ENCODE measurements at regions not wholly inside any gene's neighbourhood (a gene's known extent, or its start where the extent isn't known, plus 50 kb on each side); places are given as distances from the start of the nearest gene placed in this dataset.

GRCh38 chr2:224210286-224211180, 171.4 kb upstream of the SERPINE2 start:
- no peak for DNase-seq
- Mint-ChIP-seq H3K4me1 (ENCODE audit: low read depth) (no peaks in the 10 kb centered on the region), H3K4me3 (no peak overlapping the region), H3K9me3 (no peaks in the 10 kb centered on the region), H3K36me3 (ENCODE audit: low read depth) (no peaks in the 10 kb centered on the region), H3K27ac (no peak overlapping the region), H3K27me3 (peaks cover 23% of the 10 kb centered on the region)

- Mint-ChIP-seq H3K36me3 (ENCODE audit: low read depth) (no peaks in the 10 kb centered on the region), H3K4me3 (no peak overlapping the region), H3K27ac (no peak overlapping the region), H3K9me3 (no peaks in the 10 kb centered on the region), H3K27me3 (peaks cover 28% of the 10 kb centered on the region), H3K4me1 (ENCODE audit: low read depth) (no peaks in the 10 kb centered on the region)
- DNase-seq: no peak
Observed at GRCh38 chr2:224209555-224210285, 170.6 kb upstream of the SERPINE2 start.

GRCh38 chr2:224208443-224208842, 169.4 kb upstream of the SERPINE2 start:
- Mint-ChIP-seq H3K4me1 (ENCODE audit: low read depth) (no peaks in the 10 kb centered on the region), H3K4me3 (no peak overlapping the region), H3K27ac (no peak overlapping the region), H3K9me3 (no peaks in the 10 kb centered on the region), H3K27me3 (peaks cover 26% of the 10 kb centered on the region), H3K36me3 (ENCODE audit: low read depth) (no peaks in the 10 kb centered on the region)
- DNase-seq: no peak

GRCh38 chr2:224208007-224208406, 168.9 kb upstream of the SERPINE2 start:
- Mint-ChIP-seq H3K4me3 (no peak overlapping the region), H3K4me1 (ENCODE audit: low read depth) (no peaks in the 10 kb centered on the region), H3K27me3 (peaks cover 29% of the 10 kb centered on the region), H3K36me3 (ENCODE audit: low read depth) (no peaks in the 10 kb centered on the region), H3K9me3 (no peaks in the 10 kb centered on the region), H3K27ac (no peak overlapping the region)
- DNase-seq: no peak

- Mint-ChIP-seq H3K9me3 (no peaks in the 10 kb centered on the region), H3K27me3 (peaks cover 33% of the 10 kb centered on the region), H3K36me3 (ENCODE audit: low read depth) (no peaks in the 10 kb centered on the region), H3K4me1 (ENCODE audit: low read depth) (no peaks in the 10 kb centered on the region), H3K4me3 (no peak overlapping the region), H3K27ac (no peak overlapping the region)
- DNase-seq: no peak
Observed at GRCh38 chr2:224206816-224207215, 167.7 kb upstream of the SERPINE2 start.

- Mint-ChIP-seq H3K9me3 (no peaks in the 10 kb centered on the region), H3K27ac (no peak overlapping the region), H3K4me1 (ENCODE audit: low read depth) (no peaks in the 10 kb centered on the region), H3K4me3 (no peak overlapping the region), H3K36me3 (ENCODE audit: low read depth) (no peaks in the 10 kb centered on the region), H3K27me3 (peaks cover 34% of the 10 kb centered on the region)
- no peak for DNase-seq
Observed at GRCh38 chr2:224202281-224202865, 163.3 kb upstream of the SERPINE2 start.

- no peaks in the 10 kb centered on the region for H3K9me3 Mint-ChIP-seq
- H3K4me3 Mint-ChIP-seq: no peak overlapping the region
- H3K4me1 Mint-ChIP-seq (ENCODE audit: low read depth): no peaks in the 10 kb centered on the region
- H3K36me3 Mint-ChIP-seq (ENCODE audit: low read depth): no peaks in the 10 kb centered on the region
- H3K27ac Mint-ChIP-seq: no peak overlapping the region
- peaks cover 19% of the 10 kb centered on the region for H3K27me3 Mint-ChIP-seq
- DNase-seq: no peak
Observed at GRCh38 chr2:224198436-224198835, 159.3 kb upstream of the SERPINE2 start.

- peaks cover 4% of the 10 kb centered on the region for H3K9me3 Mint-ChIP-seq
- no peaks in the 10 kb centered on the region for H3K4me1 Mint-ChIP-seq (ENCODE audit: low read depth)
- H3K4me3 Mint-ChIP-seq: no peak overlapping the region
- DNase-seq: no peak
- peaks cover 11% of the 10 kb centered on the region for H3K27me3 Mint-ChIP-seq
- no peaks in the 10 kb centered on the region for H3K36me3 Mint-ChIP-seq (ENCODE audit: low read depth)
- no peak overlapping the region for H3K27ac Mint-ChIP-seq
Observed at GRCh38 chr2:224196810-224197209, 157.7 kb upstream of the SERPINE2 start.

- H3K4me3 Mint-ChIP-seq: no peak overlapping the region
- H3K27ac Mint-ChIP-seq: no peak overlapping the region
- no peaks in the 10 kb centered on the region for H3K36me3 Mint-ChIP-seq (ENCODE audit: low read depth)
- peaks cover 10% of the 10 kb centered on the region for H3K27me3 Mint-ChIP-seq
- no peaks in the 10 kb centered on the region for H3K4me1 Mint-ChIP-seq (ENCODE audit: low read depth)
- no peak for DNase-seq
- peaks cover 4% of the 10 kb centered on the region for H3K9me3 Mint-ChIP-seq
Observed at GRCh38 chr2:224195925-224196571, 157.0 kb upstream of the SERPINE2 start.

GRCh38 chr2:224194161-224194560, 155.1 kb upstream of the SERPINE2 start:
- Mint-ChIP-seq H3K4me3 (no peak overlapping the region), H3K27me3 (peaks cover 10% of the 10 kb centered on the region)

GRCh38 chr2:224191465-224191864, 152.4 kb upstream of the SERPINE2 start:
- H3K36me3 Mint-ChIP-seq (ENCODE audit: low read depth): no peaks in the 10 kb centered on the region
- no peak overlapping the region for H3K4me3 Mint-ChIP-seq
- H3K4me1 Mint-ChIP-seq (ENCODE audit: low read depth): no peaks in the 10 kb centered on the region
- H3K9me3 Mint-ChIP-seq: peaks cover 8% of the 10 kb centered on the region
- peaks cover under 1% of the 10 kb centered on the region for H3K27me3 Mint-ChIP-seq
- H3K27ac Mint-ChIP-seq: no peak overlapping the region
- DNase-seq: no peak

More at GRCh38 chr2:224194161-224194560, 155.1 kb upstream of the SERPINE2 start:
- peaks cover 4% of the 10 kb centered on the region for H3K9me3 Mint-ChIP-seq
- no peaks in the 10 kb centered on the region for H3K36me3 Mint-ChIP-seq (ENCODE audit: low read depth)
- no peak for DNase-seq
- no peaks in the 10 kb centered on the region for H3K4me1 Mint-ChIP-seq (ENCODE audit: low read depth)
- no peak overlapping the region for H3K27ac Mint-ChIP-seq

- H3K27ac Mint-ChIP-seq: no peak overlapping the region
- no peak overlapping the region for H3K4me3 Mint-ChIP-seq
- DNase-seq: no peak
- peaks cover 8% of the 10 kb centered on the region for H3K9me3 Mint-ChIP-seq
- H3K27me3 Mint-ChIP-seq: peaks cover 2% of the 10 kb centered on the region
- no peaks in the 10 kb centered on the region for H3K4me1 Mint-ChIP-seq (ENCODE audit: low read depth)
- H3K36me3 Mint-ChIP-seq (ENCODE audit: low read depth): no peaks in the 10 kb centered on the region
Observed at GRCh38 chr2:224190936-224191270, 151.8 kb upstream of the SERPINE2 start.

- no peaks in the 10 kb centered on the region for H3K36me3 Mint-ChIP-seq (ENCODE audit: low read depth)
- H3K4me3 Mint-ChIP-seq: no peak overlapping the region
- H3K27ac Mint-ChIP-seq: no peak overlapping the region
- H3K9me3 Mint-ChIP-seq: peaks cover 8% of the 10 kb centered on the region
- DNase-seq: no peak
- H3K4me1 Mint-ChIP-seq (ENCODE audit: low read depth): no peaks in the 10 kb centered on the region
- peaks cover 5% of the 10 kb centered on the region for H3K27me3 Mint-ChIP-seq
Observed at GRCh38 chr2:224190234-224190935, 151.3 kb upstream of the SERPINE2 start.

GRCh38 chr2:224187220-224187619, 148.1 kb upstream of the SERPINE2 start:
- H3K36me3 Mint-ChIP-seq (ENCODE audit: low read depth): no peaks in the 10 kb centered on the region
- peaks cover 5% of the 10 kb centered on the region for H3K27me3 Mint-ChIP-seq
- peaks cover 4% of the 10 kb centered on the region for H3K9me3 Mint-ChIP-seq
- no peak overlapping the region for H3K4me3 Mint-ChIP-seq
- DNase-seq: no peak
- H3K4me1 Mint-ChIP-seq (ENCODE audit: low read depth): no peaks in the 10 kb centered on the region
- H3K27ac Mint-ChIP-seq: no peak overlapping the region
